GM10248 (cell line): ENCODE measurements at regions not wholly inside any gene's neighbourhood (a gene's known extent, or its start where the extent isn't known, plus 50 kb on each side); places are given as distances from the start of the nearest gene placed in this dataset.

ENCODE experiments used
- CTCF ChIA-PET: fragments of 300-600 bp; sonication (Branson Sonifier 250); formaldehyde crosslinking; extraction: SDS; loops from one replicate; lab custom pipeline; 2021; ENCODE audit warnings: antibody characterized with exemption; lab: Yijun Ruan, JAX
- POLR2A ChIA-PET: fragments of 350-650 bp; sonication (Branson Sonifier 250); formaldehyde crosslinking; extraction: SDS; loops from one replicate; lab custom pipeline; 2020; ENCODE audit warnings: antibody characterized with exemption; lab: Yijun Ruan, JAX
- DNase-seq: peaks from one replicate; pipeline ENCODE4 v3.0.0; 2012; ENCODE audit errors: extremely low spot score
- TF ChIP-seq, protein P1 (sequence below): IDR thresholded peaks from 2 replicates; pipeline ENCODE4 v1.5.1; 2012; ENCODE audit warnings: mild to moderate bottlenecking, low read depth; ENCODE audit errors: extremely low read depth, missing control alignments, control extremely low read depth

DNA sequence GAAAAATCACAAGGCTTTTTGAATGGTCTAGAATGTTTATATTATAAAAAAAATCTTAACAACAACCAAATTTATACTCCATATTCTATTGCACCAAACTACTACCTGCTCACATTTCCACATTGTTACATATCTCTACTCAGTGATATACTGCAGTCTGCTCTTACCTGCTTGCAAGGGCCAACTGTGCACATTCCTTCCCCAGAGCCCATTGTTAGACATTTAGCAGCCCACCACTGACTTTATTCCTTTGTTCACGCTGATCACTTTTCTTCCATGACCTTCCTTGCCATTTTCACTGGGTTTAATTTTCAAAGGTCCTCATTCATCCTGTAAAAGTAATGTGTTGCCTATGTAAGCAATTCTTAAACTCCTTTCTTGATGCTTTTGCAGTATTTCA lies 109.7 kb upstream of the KCNJ3 start:
- ChIA-PET CTCF (interaction anchor here (1.4 to 1.6 kb wide), 2 partner anchors 11 to 21 kb away, joined by 3 read pairs; no protein-coding TSS in a partner anchor), POLR2A (no interaction called here)
- DNase-seq = no peak
- TF ChIP-seq, protein P1, sequence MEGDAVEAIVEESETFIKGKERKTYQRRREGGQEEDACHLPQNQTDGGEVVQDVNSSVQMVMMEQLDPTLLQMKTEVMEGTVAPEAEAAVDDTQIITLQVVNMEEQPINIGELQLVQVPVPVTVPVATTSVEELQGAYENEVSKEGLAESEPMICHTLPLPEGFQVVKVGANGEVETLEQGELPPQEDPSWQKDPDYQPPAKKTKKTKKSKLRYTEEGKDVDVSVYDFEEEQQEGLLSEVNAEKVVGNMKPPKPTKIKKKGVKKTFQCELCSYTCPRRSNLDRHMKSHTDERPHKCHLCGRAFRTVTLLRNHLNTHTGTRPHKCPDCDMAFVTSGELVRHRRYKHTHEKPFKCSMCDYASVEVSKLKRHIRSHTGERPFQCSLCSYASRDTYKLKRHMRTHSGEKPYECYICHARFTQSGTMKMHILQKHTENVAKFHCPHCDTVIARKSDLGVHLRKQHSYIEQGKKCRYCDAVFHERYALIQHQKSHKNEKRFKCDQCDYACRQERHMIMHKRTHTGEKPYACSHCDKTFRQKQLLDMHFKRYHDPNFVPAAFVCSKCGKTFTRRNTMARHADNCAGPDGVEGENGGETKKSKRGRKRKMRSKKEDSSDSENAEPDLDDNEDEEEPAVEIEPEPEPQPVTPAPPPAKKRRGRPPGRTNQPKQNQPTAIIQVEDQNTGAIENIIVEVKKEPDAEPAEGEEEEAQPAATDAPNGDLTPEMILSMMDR = no peak

DNA sequence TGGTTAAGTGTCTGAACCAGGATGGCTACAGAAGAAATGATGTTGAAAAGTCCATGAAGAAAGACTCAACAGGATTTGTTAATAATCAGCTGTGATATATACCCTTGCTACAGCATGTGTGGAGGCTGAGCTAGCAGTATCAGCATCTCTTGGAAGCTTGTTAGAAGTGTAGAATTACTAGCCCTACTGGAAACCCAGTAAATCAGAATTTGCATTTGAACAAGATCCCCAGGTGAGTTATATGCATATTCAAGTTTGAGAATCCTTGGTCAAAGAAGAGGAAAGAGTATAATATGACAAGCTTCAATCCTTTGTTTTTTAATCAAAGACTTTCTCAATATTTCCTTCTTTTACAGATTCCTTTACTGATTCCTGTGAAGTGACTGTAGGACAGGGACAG lies 109.0 kb upstream of the KCNJ3 start:
- DNase-seq = no peak
- POLR2A ChIA-PET = no interaction called here
- TF ChIP-seq, protein P1 = no peak
- CTCF ChIA-PET = interaction anchor here (0.8 to 2.0 kb wide), 4 partner anchors 10 to 22 kb away, joined by 3 to 5 read pairs (median 3); no protein-coding TSS in a partner anchor

DNA sequence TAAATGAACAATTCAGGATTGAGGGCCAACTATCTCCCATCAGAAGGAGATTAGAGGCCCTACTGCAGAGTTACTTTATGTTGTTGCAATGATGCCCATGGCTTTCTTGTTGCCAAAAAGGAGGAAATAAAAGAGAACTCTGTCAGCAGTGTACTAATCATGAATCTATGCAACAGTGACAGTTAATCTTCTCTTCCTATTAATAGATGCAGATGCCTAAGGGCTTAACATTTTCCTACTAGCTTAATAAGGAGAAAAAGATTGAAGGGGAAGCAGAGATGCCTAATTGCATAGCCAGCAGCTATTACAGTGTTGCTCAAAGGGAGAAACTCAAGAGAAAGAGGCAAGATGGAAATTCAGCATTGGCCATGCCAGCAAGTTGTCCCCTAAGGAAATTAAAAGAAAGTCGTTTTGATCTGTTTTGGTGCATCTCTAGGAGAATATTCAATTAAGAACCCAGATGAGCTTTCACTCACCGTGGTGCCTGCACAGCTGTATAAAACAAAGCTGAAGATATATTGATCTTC lies 107.1 kb upstream of the KCNJ3 start:
- CTCF ChIA-PET = interaction anchor here (2.0 kb wide), 1 partner anchor 11 kb away, joined by 5 read pairs; no protein-coding TSS in a partner anchor

DNA sequence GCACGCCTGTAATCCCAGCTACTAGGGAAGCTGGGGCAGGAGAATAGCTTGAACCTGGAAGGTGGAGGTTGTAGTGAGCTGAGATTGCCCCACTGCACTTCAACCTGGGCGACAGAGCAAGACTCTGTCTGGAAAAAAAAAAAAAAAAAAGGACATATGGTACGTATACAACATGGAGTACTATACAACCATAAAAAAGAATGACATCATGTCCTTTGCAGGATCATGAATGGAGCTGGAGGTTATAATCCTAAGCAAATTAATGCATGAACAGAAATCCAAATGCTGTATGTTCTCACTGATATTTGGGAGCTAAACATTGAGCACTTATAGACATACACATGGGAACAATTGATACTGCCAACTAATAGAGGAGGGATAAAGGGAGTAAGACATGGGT lies 99.3 kb upstream of the KCNJ3 start:
- DNase-seq = no peak
- POLR2A ChIA-PET = no interaction called here
- CTCF ChIA-PET = interaction anchor here (0.7 kb wide), 1 partner anchor 10 kb away, joined by 3 read pairs; no protein-coding TSS in a partner anchor
- TF ChIP-seq, protein P1 = no peak

More for the DNA sequence above, 107.1 kb upstream of the KCNJ3 start:
- DNase-seq = no peak
- TF ChIP-seq, protein P1 = no peak
- POLR2A ChIA-PET = no interaction called here

DNA sequence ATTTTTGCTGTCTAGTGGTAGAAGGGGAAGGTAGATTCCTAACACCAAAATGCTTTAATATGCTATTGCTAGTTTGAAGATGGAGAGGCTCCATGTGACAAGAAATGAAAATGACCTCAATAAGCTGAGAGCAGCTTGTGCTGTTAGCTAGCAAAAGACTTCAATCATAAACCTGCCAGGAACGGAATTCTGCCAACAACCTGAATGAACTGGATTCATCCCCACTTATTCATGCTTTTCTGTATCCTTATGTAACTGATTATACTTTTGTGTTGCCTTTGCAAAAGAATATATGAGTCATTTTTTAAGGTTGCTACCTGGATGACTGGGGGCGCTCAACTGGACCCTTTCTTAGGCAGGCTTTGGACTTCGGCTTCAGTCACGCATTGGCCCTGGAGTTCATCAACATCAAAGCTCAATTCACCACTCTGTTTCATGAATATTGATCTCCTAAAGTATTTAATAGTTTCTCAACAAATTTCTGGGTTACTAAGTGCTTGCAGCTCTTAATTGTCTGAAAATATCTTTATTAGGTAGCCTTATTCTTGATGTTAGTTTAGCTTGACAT lies 97.5 kb upstream of the KCNJ3 start:
- ChIA-PET POLR2A (no interaction called here), CTCF (interaction anchor here (1.3 kb wide), 1 partner anchor 12 kb away, joined by 3 read pairs; no protein-coding TSS in a partner anchor)
- DNase-seq = no peak
- TF ChIP-seq, protein P1 = no peak

DNA sequence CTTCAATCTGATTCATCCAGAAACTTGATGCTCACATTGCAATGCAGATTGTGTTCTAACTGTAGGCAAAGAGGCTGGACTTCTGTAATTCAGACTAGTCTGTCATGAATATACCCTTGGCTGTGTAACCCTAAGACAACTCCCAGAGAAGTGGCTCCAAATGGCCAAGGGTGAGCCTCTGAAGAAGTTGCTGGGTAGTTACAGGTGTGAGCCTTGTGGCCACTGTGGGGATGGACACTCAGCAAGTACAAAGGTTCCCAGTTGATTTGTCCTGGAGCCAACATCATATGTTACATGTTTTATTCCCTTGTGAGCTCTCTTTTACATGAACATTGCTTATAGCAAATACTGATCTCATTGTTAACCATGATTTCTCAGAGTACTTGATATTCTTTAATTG lies 94.8 kb upstream of the KCNJ3 start:
- TF ChIP-seq, protein P1 = no peak
- POLR2A ChIA-PET = no interaction called here
- CTCF ChIA-PET = interaction anchor here (1.0 kb wide), 1 partner anchor 9 kb away, joined by 3 read pairs; no protein-coding TSS in a partner anchor
- DNase-seq = no peak
